ENCODE measurements at regions not wholly inside any gene's neighbourhood (a gene's known extent, or its start where the extent isn't known, plus 50 kb on each side); places are given as distances from the start of the nearest gene placed in this dataset.
"Not testable (repeated sequence)": the region's sequence is repeated elsewhere in the genome, so short reads cannot be mapped to it uniquely, and the experiment has no call there.

- H3K27me3 Mint-ChIP-seq (ENCODE audit: low read depth); ATAC-seq (replicated peaks in 1 of 2); H3K9me3 Mint-ChIP-seq; H3K4me1 Mint-ChIP-seq (ENCODE audit: low read depth); H3K27ac Mint-ChIP-seq; H3K36me3 Mint-ChIP-seq (ENCODE audit: insufficient read depth in 2 of 2); H3K4me3 Mint-ChIP-seq; DNase-seq: not testable (repeated sequence)
Observed at GRCh38 chr10:78096486-78096885, 62.8 kb downstream of the RPS24 start.

GRCh38 chr10:78102593-78102992 lies 68.9 kb downstream of the RPS24 start:
- H3K27me3 Mint-ChIP-seq (ENCODE audit: low read depth); H3K27ac Mint-ChIP-seq; H3K4me3 Mint-ChIP-seq; DNase-seq; H3K4me1 Mint-ChIP-seq (ENCODE audit: low read depth); ATAC-seq (replicated peaks in 1 of 2); H3K36me3 Mint-ChIP-seq (ENCODE audit: insufficient read depth in 2 of 2): not testable (repeated sequence)
- peaks cover 8 to 18% of the 10 kb centered on the region in 2 donors for H3K9me3 Mint-ChIP-seq

- H3K4me1 Mint-ChIP-seq (ENCODE audit: low read depth) = no peaks in the 10 kb centered on the region
- H3K27ac Mint-ChIP-seq = no peak overlapping the region
- ATAC-seq (replicated peaks in 1 of 2) (no peak), DNase-seq (no peak)
- no peaks in the 10 kb centered on the region for H3K27me3 Mint-ChIP-seq (ENCODE audit: low read depth)
- peaks cover 2 to 3% of the 10 kb centered on the region in 2 donors for H3K36me3 Mint-ChIP-seq (ENCODE audit: insufficient read depth in 2 of 2)
- no peak overlapping the region for H3K4me3 Mint-ChIP-seq
- H3K9me3 Mint-ChIP-seq = peaks cover 1 to 11% of the 10 kb centered on the region in 2 donors
Observed at GRCh38 chr10:78109210-78109609, 75.5 kb downstream of the RPS24 start.

- peaks cover 3 to 4% of the 10 kb centered on the region in 2 donors for H3K36me3 Mint-ChIP-seq (ENCODE audit: insufficient read depth in 2 of 2)
- no peak for DNase-seq
- peaks cover 4 to 6% of the 10 kb centered on the region in 2 donors for H3K9me3 Mint-ChIP-seq
- H3K4me1 Mint-ChIP-seq (ENCODE audit: low read depth) = no peaks in the 10 kb centered on the region
- H3K4me3 Mint-ChIP-seq = no peak overlapping the region
- H3K27me3 Mint-ChIP-seq (ENCODE audit: low read depth) = peaks cover 11% of the 10 kb centered on the region
- no peak for ATAC-seq (replicated peaks in 1 of 2)
- no peak overlapping the region for H3K27ac Mint-ChIP-seq
Observed at GRCh38 chr10:78115135-78115853, 81.6 kb downstream of the RPS24 start.

- ATAC-seq (replicated peaks in 1 of 2) (no peak), DNase-seq (no peak)
- peaks cover 13% of the 10 kb centered on the region for H3K27me3 Mint-ChIP-seq (ENCODE audit: low read depth)
- no peaks in the 10 kb centered on the region for H3K4me1 Mint-ChIP-seq (ENCODE audit: low read depth)
- no peak overlapping the region for H3K4me3 Mint-ChIP-seq
- H3K36me3 Mint-ChIP-seq (ENCODE audit: insufficient read depth in 2 of 2) = peaks cover 4 to 7% of the 10 kb centered on the region in 2 donors
- no peak overlapping the region for H3K27ac Mint-ChIP-seq
- peaks cover 5 to 9% of the 10 kb centered on the region in 2 donors for H3K9me3 Mint-ChIP-seq
Observed at GRCh38 chr10:78116361-78116760, 82.7 kb downstream of the RPS24 start.

- ATAC-seq (replicated peaks in 1 of 2) = no peak
- H3K9me3 Mint-ChIP-seq = peaks cover 11 to 15% of the 10 kb centered on the region in 2 donors
- peaks cover 7 to 12% of the 10 kb centered on the region in 2 donors for H3K36me3 Mint-ChIP-seq (ENCODE audit: insufficient read depth in 2 of 2)
- DNase-seq = no peak
- no peak overlapping the region for H3K4me3 Mint-ChIP-seq
- H3K27me3 Mint-ChIP-seq (ENCODE audit: low read depth) = peaks cover 13% of the 10 kb centered on the region
- no peaks in the 10 kb centered on the region for H3K4me1 Mint-ChIP-seq (ENCODE audit: low read depth)
- no peak overlapping the region for H3K27ac Mint-ChIP-seq
Observed at GRCh38 chr10:78118591-78118990, 84.9 kb downstream of the RPS24 start.

GRCh38 chr10:78121801-78122200 lies 88.1 kb downstream of the RPS24 start:
- H3K4me3 Mint-ChIP-seq = no peak overlapping the region
- H3K4me1 Mint-ChIP-seq (ENCODE audit: low read depth) = no peaks in the 10 kb centered on the region
- DNase-seq (no peak), ATAC-seq (replicated peaks in 1 of 2) (no peak)
- H3K27me3 Mint-ChIP-seq (ENCODE audit: low read depth) = peaks cover 13% of the 10 kb centered on the region
- no peak overlapping the region for H3K27ac Mint-ChIP-seq
- H3K36me3 Mint-ChIP-seq (ENCODE audit: insufficient read depth in 2 of 2) = peaks cover 7 to 12% of the 10 kb centered on the region in 2 donors
- peaks cover 11 to 15% of the 10 kb centered on the region in 2 donors for H3K9me3 Mint-ChIP-seq

- H3K36me3 Mint-ChIP-seq (ENCODE audit: insufficient read depth in 2 of 2) = peaks cover 7 to 12% of the 10 kb centered on the region in 2 donors
- ATAC-seq (replicated peaks in 1 of 2) = no peak
- H3K4me1 Mint-ChIP-seq (ENCODE audit: low read depth) = no peaks in the 10 kb centered on the region
Observed at GRCh38 chr10:78124167-78124566, 90.5 kb downstream of the RPS24 start.

GRCh38 chr10:78129211-78129610 lies 95.5 kb downstream of the RPS24 start:
- H3K4me1 Mint-ChIP-seq (ENCODE audit: low read depth) = no peaks in the 10 kb centered on the region
- H3K9me3 Mint-ChIP-seq = no peaks in the 10 kb centered on the region
- no peaks in the 10 kb centered on the region for H3K36me3 Mint-ChIP-seq (ENCODE audit: insufficient read depth in 2 of 2)
- H3K27me3 Mint-ChIP-seq (ENCODE audit: low read depth) = no peaks in the 10 kb centered on the region
- DNase-seq = no peak
- ATAC-seq (replicated peaks in 1 of 2) = no peak
- H3K27ac Mint-ChIP-seq = no peak overlapping the region
- no peak overlapping the region for H3K4me3 Mint-ChIP-seq

More at GRCh38 chr10:78124167-78124566, 90.5 kb downstream of the RPS24 start:
- Mint-ChIP-seq H3K9me3 (peaks cover 11 to 13% of the 10 kb centered on the region in 2 donors), H3K27me3 (ENCODE audit: low read depth) (peaks cover 13% of the 10 kb centered on the region), H3K4me3 (no peak overlapping the region), H3K27ac (no peak overlapping the region)
- DNase-seq = no peak

- peaks cover under 1% of the 10 kb centered on the region for H3K27me3 Mint-ChIP-seq (ENCODE audit: low read depth)
- no peaks in the 10 kb centered on the region for H3K36me3 Mint-ChIP-seq (ENCODE audit: insufficient read depth in 2 of 2)
- H3K4me3 Mint-ChIP-seq = no peak overlapping the region
- H3K4me1 Mint-ChIP-seq (ENCODE audit: low read depth) = no peaks in the 10 kb centered on the region
- ATAC-seq (replicated peaks in 1 of 2) = no peak
- no peaks in the 10 kb centered on the region for H3K9me3 Mint-ChIP-seq
- H3K27ac Mint-ChIP-seq = no peak overlapping the region
- DNase-seq = no peak
Observed at GRCh38 chr10:78130966-78131710, 97.5 kb downstream of the RPS24 start.

GRCh38 chr10:78134773-78135306 lies 101.2 kb downstream of the RPS24 start:
- no peak for ATAC-seq (replicated peaks in 1 of 2)
- Mint-ChIP-seq H3K4me3 (no peak overlapping the region), H3K36me3 (ENCODE audit: insufficient read depth in 2 of 2) (no peaks in the 10 kb centered on the region), H3K27ac (no peak overlapping the region), H3K27me3 (ENCODE audit: low read depth) (peaks cover 21% of the 10 kb centered on the region), H3K4me1 (ENCODE audit: low read depth) (no peaks in the 10 kb centered on the region), H3K9me3 (peaks cover 0 to 2% of the 10 kb centered on the region in 2 donors)
- DNase-seq = no peak

- H3K27ac Mint-ChIP-seq = no peak overlapping the region
- DNase-seq (no peak), ATAC-seq (replicated peaks in 1 of 2) (no peak)
- no peaks in the 10 kb centered on the region for H3K4me1 Mint-ChIP-seq (ENCODE audit: low read depth)
- peaks cover 27% of the 10 kb centered on the region for H3K27me3 Mint-ChIP-seq (ENCODE audit: low read depth)
- no peak overlapping the region for H3K4me3 Mint-ChIP-seq
- no peaks in the 10 kb centered on the region for H3K36me3 Mint-ChIP-seq (ENCODE audit: insufficient read depth in 2 of 2)
- peaks cover 0 to 2% of the 10 kb centered on the region in 2 donors for H3K9me3 Mint-ChIP-seq
Observed at GRCh38 chr10:78137147-78137546, 103.5 kb downstream of the RPS24 start.

GRCh38 chr10:78139341-78139740 lies 105.7 kb downstream of the RPS24 start:
- H3K27ac Mint-ChIP-seq = no peak overlapping the region
- H3K9me3 Mint-ChIP-seq = peaks cover 0 to 5% of the 10 kb centered on the region in 2 donors
- DNase-seq (no peak), ATAC-seq (replicated peaks in 1 of 2) (no peak)
- no peaks in the 10 kb centered on the region for H3K36me3 Mint-ChIP-seq (ENCODE audit: insufficient read depth in 2 of 2)
- H3K4me1 Mint-ChIP-seq (ENCODE audit: low read depth) = no peaks in the 10 kb centered on the region
- peaks cover 27% of the 10 kb centered on the region for H3K27me3 Mint-ChIP-seq (ENCODE audit: low read depth)
- H3K4me3 Mint-ChIP-seq = no peak overlapping the region

All from activated T-cell treated with anti-CD3 and anti-CD28 coated beads, Interleukin-2, amount 50 U/mL, for 72 hours (primary cell).